22Rv1 (cell line): ENCODE measurements at regions not wholly inside any gene's neighbourhood (a gene's known extent, or its start where the extent isn't known, plus 50 kb on each side); places are given as distances from the start of the nearest gene placed in this dataset.

Experiments used
- H3K27ac ChIP-seq: fragments of 450-650 bp; 2 replicates; pipeline ENCODE4 v1.5.1; 2017
- CTCF ChIP-seq: fragments of 450-650 bp; IDR thresholded peaks from 2 replicates; pipeline ENCODE4 v1.5.1; 2017; ENCODE audit warnings: mild to moderate bottlenecking
- ZFX ChIP-seq: fragments of 450-650 bp; IDR thresholded peaks from 2 replicates; pipeline ENCODE4 v1.6.1; 2017; ENCODE audit warnings: antibody characterized with exemption, borderline replicate concordance

- no peak overlapping the region for H3K27ac ChIP-seq
- TF ChIP-seq ZFX (no peak), CTCF (no peak)
These were observed 61.5 kb downstream of the PRSS23 start for GRCh38 chr11:86861810-86862209.

GRCh38 chr11:86863476-86863875 lies 63.1 kb downstream of the PRSS23 start:
- no peak overlapping the region for H3K27ac ChIP-seq
- no peak for TF ChIP-seq CTCF
- no peak for TF ChIP-seq ZFX

- TF ChIP-seq ZFX (no peak), CTCF (no peak)
- H3K27ac ChIP-seq: no peak overlapping the region
These were observed 65.1 kb downstream of the PRSS23 start for GRCh38 chr11:86865436-86865835.

GRCh38 chr11:86869531-86869930 lies 69.2 kb downstream of the PRSS23 start:
- no peak overlapping the region for H3K27ac ChIP-seq
- no peak for TF ChIP-seq ZFX
- no peak for TF ChIP-seq CTCF

- H3K27ac ChIP-seq: no peak overlapping the region
- TF ChIP-seq CTCF (peak; percentile 91), ZFX (no peak)
These were observed 69.7 kb downstream of the PRSS23 start for GRCh38 chr11:86869966-86870570.

GRCh38 chr11:86873573-86874083 lies 73.3 kb downstream of the PRSS23 start:
- H3K27ac ChIP-seq: no peak overlapping the region
- TF ChIP-seq ZFX: no peak

- TF ChIP-seq ZFX: no peak
- TF ChIP-seq CTCF: no peak
- no peak overlapping the region for H3K27ac ChIP-seq
These were observed 74.1 kb downstream of the PRSS23 start for GRCh38 chr11:86874304-86875056.
